ENCODE measurements at regions not wholly inside any gene's neighbourhood (a gene's known extent, or its start where the extent isn't known, plus 50 kb on each side); places are given as distances from the start of the nearest gene placed in this dataset.

GRCh38 chr10:32163762-32164148 is 107.5 kb upstream of the KIF5B start:
- no peak for ATAC-seq
- Histone ChIP-seq H3K79me2 (ENCODE audit: low read length) (no peaks in the 10 kb centered on the region), H3K9me2 (replicated peaks; ENCODE audit: low read length) (no peaks in the 10 kb centered on the region), H3K27me3 (ENCODE audit: low read length) (no peaks in the 10 kb centered on the region), H2AFZ (ENCODE audit: low read length) (no peak overlapping the region), H3K9me3 (ENCODE audit: low read length) (no peaks in the 10 kb centered on the region), H3K4me3 (ENCODE audit: low read length) (no peak overlapping the region), H4K20me1 (ENCODE audit: low read length) (no peaks in the 10 kb centered on the region), H3K4me2 (ENCODE audit: low read length) (no peak overlapping the region), H3K36me3 (ENCODE audit: low read depth, low read length) (no peaks in the 10 kb centered on the region), H3K4me1 (ENCODE audit: insufficient read depth, low read length) (no peaks in the 10 kb centered on the region), H3K9ac (ENCODE audit: low read length) (no peak overlapping the region), H3F3A (ENCODE audit: low read length, unreplicated experiment) (no peaks in the 10 kb centered on the region), H3K27ac (ENCODE audit: low read length) (no peak overlapping the region)
- TF ChIP-seq EZH2phosphoT487 (IDR thresholded peaks at IDR 0.05; ENCODE audit: borderline replicate concordance, low read length) (no peak), CTCF (conservative IDR thresholded peaks at IDR 0.05; ENCODE audit: low read depth, low read length) (no peak), EZH2 (IDR thresholded peaks at IDR 0.05; ENCODE audit: low read length, unreplicated experiment) (no peak)
- DNase-seq, result no peak
- no TSS peak for BruUV-seq (replicated peaks)
- intact Hi-C loops (cut with micrococcal nuclease), result no loop called here
- CTCF ChIA-PET, result no interaction called here
- POLR2A ChIA-PET (ENCODE audit: unreplicated experiment), result no interaction called here

GRCh38 chr10:32163071-32163761 is 107.0 kb upstream of the KIF5B start:
- Histone ChIP-seq H3K36me3 (ENCODE audit: low read depth, low read length) (no peaks in the 10 kb centered on the region), H3K9me2 (replicated peaks; ENCODE audit: low read length) (no peaks in the 10 kb centered on the region), H3F3A (ENCODE audit: low read length, unreplicated experiment) (no peaks in the 10 kb centered on the region), H2AFZ (ENCODE audit: low read length) (no peak overlapping the region), H3K4me1 (ENCODE audit: insufficient read depth, low read length) (no peaks in the 10 kb centered on the region), H3K9me3 (ENCODE audit: low read length) (no peaks in the 10 kb centered on the region), H3K9ac (ENCODE audit: low read length) (no peak overlapping the region), H3K79me2 (ENCODE audit: low read length) (no peaks in the 10 kb centered on the region), H3K4me2 (ENCODE audit: low read length) (no peak overlapping the region), H4K20me1 (ENCODE audit: low read length) (no peaks in the 10 kb centered on the region), H3K4me3 (ENCODE audit: low read length) (no peak overlapping the region), H3K27ac (ENCODE audit: low read length) (no peak overlapping the region), H3K27me3 (ENCODE audit: low read length) (no peaks in the 10 kb centered on the region)
- BruUV-seq (replicated peaks), result no TSS peak
- TF ChIP-seq EZH2phosphoT487 (IDR thresholded peaks at IDR 0.05; ENCODE audit: borderline replicate concordance, low read length) (no peak), CTCF (conservative IDR thresholded peaks at IDR 0.05; ENCODE audit: low read depth, low read length) (no peak), EZH2 (IDR thresholded peaks at IDR 0.05; ENCODE audit: low read length, unreplicated experiment) (no peak)
- ATAC-seq (no peak), DNase-seq (no peak)
- CTCF ChIA-PET, result no interaction called here
- POLR2A ChIA-PET (ENCODE audit: unreplicated experiment), result no interaction called here
- intact Hi-C loops (cut with micrococcal nuclease), result no loop called here

GRCh38 chr10:32161586-32161985 is 105.4 kb upstream of the KIF5B start:
- Histone ChIP-seq H3K4me3 (ENCODE audit: low read length) (no peak overlapping the region), H2AFZ (ENCODE audit: low read length) (no peak overlapping the region), H4K20me1 (ENCODE audit: low read length) (no peaks in the 10 kb centered on the region), H3K4me1 (ENCODE audit: insufficient read depth, low read length) (peaks cover 1% of the 10 kb centered on the region; the same call in 1 of the 2 replicates), H3K27me3 (ENCODE audit: low read length) (no peaks in the 10 kb centered on the region), H3K4me2 (ENCODE audit: low read length) (no peak overlapping the region), H3K9ac (ENCODE audit: low read length) (no peak overlapping the region), H3K79me2 (ENCODE audit: low read length) (no peaks in the 10 kb centered on the region), H3K36me3 (ENCODE audit: low read depth, low read length) (no peaks in the 10 kb centered on the region), H3K27ac (ENCODE audit: low read length) (no peak overlapping the region), H3K9me3 (ENCODE audit: low read length) (no peaks in the 10 kb centered on the region), H3K9me2 (replicated peaks; ENCODE audit: low read length) (no peaks in the 10 kb centered on the region), H3F3A (ENCODE audit: low read length, unreplicated experiment) (no peaks in the 10 kb centered on the region)
- no peak for DNase-seq
- ChIA-PET CTCF (no interaction called here), POLR2A (ENCODE audit: unreplicated experiment) (no interaction called here)
- TF ChIP-seq EZH2 (IDR thresholded peaks at IDR 0.05; ENCODE audit: low read length, unreplicated experiment), result no peak
- no peak for TF ChIP-seq CTCF (conservative IDR thresholded peaks at IDR 0.05; ENCODE audit: low read depth, low read length)
- ATAC-seq, result no peak
- intact Hi-C loops (cut with micrococcal nuclease), result no loop called here
- BruUV-seq (replicated peaks), result no TSS peak
